Osteocyte (in vitro differentiated cells): ENCODE measurements at regions not wholly inside any gene's neighbourhood (a gene's known extent, or its start where the extent isn't known, plus 50 kb on each side); places are given as distances from the start of the nearest gene placed in this dataset.

ENCODE experiments used
- DNase-seq: peaks from one replicate; pipeline ENCODE4 v3.0.0; 2021; ENCODE audit warnings: mixed read lengths; ENCODE audit not compliant: unreplicated experiment; ENCODE audit errors: extremely low spot score
- H3K27ac Mint-ChIP-seq: one replicate; pipeline ENCODE4 v1.8.0; 2021; ENCODE audit warnings: mild to moderate bottlenecking, mixed read lengths; ENCODE audit not compliant: unreplicated experiment
- H3K27me3 Mint-ChIP-seq: one replicate; pipeline ENCODE4 v1.8.0; 2021; ENCODE audit warnings: mixed read lengths; ENCODE audit not compliant: unreplicated experiment
- H3K36me3 Mint-ChIP-seq: one replicate; pipeline ENCODE4 v1.8.0; 2021; ENCODE audit warnings: mixed read lengths; ENCODE audit not compliant: unreplicated experiment
- H3K4me1 Mint-ChIP-seq: one replicate; pipeline ENCODE4 v1.8.0; 2021; ENCODE audit warnings: mixed read lengths; ENCODE audit not compliant: unreplicated experiment
- H3K4me3 Mint-ChIP-seq: one replicate; pipeline ENCODE4 v1.8.0; 2021; ENCODE audit warnings: mild to moderate bottlenecking, moderate library complexity, mixed read lengths; ENCODE audit not compliant: unreplicated experiment
- H3K9me3 Mint-ChIP-seq: one replicate; pipeline ENCODE4 v1.8.0; 2021; ENCODE audit warnings: mixed read lengths; ENCODE audit not compliant: unreplicated experiment
- TF ChIP-seq, protein P1 (sequence below): fragments of 200-600 bp; sonication (generic); IDR thresholded peaks from 2 replicates; pipeline ENCODE4 v1.5.0; 2021; ENCODE audit warnings: antibody characterized with exemption, mild to moderate bottlenecking, moderate library complexity

DNA sequence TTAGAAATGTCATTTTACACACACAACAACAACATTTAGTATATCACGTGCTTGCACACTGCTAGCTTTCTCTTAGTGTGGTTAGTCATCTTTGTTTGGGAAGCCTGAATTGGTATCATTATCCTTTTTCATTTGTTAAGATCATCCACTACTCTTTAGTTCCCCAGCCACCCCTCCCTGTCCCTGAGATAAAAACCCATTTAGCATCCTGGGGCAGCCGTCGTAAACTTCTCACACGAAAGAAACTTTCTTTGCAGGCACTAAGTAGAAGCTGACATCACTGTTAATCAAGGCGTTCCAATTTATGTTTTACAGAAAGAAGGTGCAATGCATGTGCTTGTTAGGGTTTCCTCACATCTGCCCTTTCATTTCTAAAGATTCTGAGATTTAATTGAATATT lies 475.1 kb upstream of the FZD8 start:
- Mint-ChIP-seq H3K27ac (no peak overlapping the region), H3K27me3 (no peaks in the 10 kb centered on the region), H3K9me3 (no peaks in the 10 kb centered on the region), H3K36me3 (no peaks in the 10 kb centered on the region), H3K4me1 (peaks cover 10% of the 10 kb centered on the region), H3K4me3 (no peak overlapping the region)
- TF ChIP-seq, protein P1, sequence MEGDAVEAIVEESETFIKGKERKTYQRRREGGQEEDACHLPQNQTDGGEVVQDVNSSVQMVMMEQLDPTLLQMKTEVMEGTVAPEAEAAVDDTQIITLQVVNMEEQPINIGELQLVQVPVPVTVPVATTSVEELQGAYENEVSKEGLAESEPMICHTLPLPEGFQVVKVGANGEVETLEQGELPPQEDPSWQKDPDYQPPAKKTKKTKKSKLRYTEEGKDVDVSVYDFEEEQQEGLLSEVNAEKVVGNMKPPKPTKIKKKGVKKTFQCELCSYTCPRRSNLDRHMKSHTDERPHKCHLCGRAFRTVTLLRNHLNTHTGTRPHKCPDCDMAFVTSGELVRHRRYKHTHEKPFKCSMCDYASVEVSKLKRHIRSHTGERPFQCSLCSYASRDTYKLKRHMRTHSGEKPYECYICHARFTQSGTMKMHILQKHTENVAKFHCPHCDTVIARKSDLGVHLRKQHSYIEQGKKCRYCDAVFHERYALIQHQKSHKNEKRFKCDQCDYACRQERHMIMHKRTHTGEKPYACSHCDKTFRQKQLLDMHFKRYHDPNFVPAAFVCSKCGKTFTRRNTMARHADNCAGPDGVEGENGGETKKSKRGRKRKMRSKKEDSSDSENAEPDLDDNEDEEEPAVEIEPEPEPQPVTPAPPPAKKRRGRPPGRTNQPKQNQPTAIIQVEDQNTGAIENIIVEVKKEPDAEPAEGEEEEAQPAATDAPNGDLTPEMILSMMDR = no peak
- no peak for DNase-seq

DNA sequence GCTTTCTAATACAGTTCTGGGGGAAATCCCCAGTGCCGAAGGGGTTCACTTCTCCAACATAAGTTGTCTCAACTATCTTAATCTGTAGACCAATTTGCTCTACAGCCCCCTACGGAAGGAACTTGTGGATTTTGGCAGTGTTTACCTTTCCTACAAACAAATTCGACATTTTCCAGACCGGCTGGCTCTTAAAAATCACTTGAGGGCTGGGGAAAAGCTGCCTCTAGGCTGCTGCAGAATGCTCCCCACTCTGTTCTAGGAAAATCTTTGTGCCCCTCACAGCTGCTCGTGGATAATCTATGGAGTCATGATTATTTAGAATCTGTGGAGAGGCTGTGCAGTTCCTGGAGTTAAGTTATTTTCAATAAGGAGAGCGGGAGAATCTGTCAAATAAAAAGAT lies 474.6 kb upstream of the FZD8 start:
- DNase-seq = no peak
- Mint-ChIP-seq H3K27me3 (no peaks in the 10 kb centered on the region), H3K4me3 (no peak overlapping the region), H3K4me1 (peaks cover 10% of the 10 kb centered on the region), H3K27ac (no peak overlapping the region), H3K9me3 (no peaks in the 10 kb centered on the region), H3K36me3 (no peaks in the 10 kb centered on the region)
- TF ChIP-seq, protein P1 = no peak

DNA sequence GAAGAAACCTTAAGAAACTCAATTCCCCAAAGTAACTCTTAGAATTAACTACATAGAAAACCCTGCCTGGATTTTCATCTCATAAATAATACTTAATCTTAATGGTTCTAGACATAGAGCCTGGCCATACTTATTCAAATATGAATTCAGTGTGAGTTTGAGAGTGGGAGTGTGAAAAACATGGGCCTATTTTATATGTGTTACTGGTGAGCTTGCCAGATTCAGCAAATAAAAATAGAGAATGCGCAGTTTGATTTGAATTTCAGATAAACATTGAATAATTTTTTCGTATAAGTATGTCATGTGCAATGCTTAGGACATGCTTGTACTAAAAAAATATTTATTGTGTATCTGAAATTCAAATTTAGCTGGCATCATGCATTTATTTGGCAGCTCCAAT lies 473.9 kb upstream of the FZD8 start:
- Mint-ChIP-seq H3K9me3 (no peaks in the 10 kb centered on the region), H3K27ac (no peak overlapping the region), H3K36me3 (no peaks in the 10 kb centered on the region), H3K4me1 (peaks cover 10% of the 10 kb centered on the region), H3K4me3 (no peak overlapping the region), H3K27me3 (no peaks in the 10 kb centered on the region)
- no peak for DNase-seq
- TF ChIP-seq, protein P1 = no peak

DNA sequence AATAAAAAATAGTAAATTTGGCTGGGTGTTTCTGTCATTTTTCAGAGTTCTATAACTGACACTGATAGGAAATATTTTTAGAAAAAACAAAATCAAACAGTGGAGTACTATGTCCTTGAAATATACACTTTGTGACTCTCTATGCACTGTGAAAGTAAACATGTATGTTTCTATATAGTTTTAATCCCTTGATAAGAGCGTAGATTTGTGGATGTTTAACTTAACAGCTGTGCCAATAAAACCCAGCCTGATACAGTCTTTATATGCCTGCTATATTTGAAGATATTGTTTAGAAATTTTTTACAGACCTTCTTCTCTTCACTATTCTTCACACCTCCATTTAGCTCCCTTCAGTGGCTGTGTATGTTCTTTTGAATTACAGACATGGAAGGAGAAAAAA lies 473.3 kb upstream of the FZD8 start:
- Mint-ChIP-seq H3K4me3 (no peak overlapping the region), H3K27ac (no peak overlapping the region), H3K27me3 (no peaks in the 10 kb centered on the region), H3K4me1 (peaks cover 10% of the 10 kb centered on the region), H3K9me3 (no peaks in the 10 kb centered on the region), H3K36me3 (no peaks in the 10 kb centered on the region)
- no peak for DNase-seq
- TF ChIP-seq, protein P1 = no peak

DNA sequence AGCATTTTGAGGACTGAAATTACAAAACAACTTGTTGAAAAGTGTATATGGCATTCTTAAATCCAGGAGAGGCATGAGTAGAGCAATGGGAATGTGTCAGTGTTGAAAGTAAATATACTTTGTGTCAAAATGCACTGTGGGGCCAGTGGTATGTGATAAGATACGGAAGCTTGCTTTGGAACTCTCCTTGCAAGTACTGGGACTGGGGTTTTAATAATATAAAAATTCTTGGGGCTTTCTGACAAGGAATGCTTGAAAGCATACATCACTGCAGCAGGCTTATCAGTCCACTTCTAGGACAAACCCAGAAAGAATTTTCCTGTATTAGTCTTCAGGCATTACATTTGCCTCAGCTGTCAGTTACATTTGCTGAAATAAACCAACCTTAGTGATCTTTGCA lies 472.8 kb upstream of the FZD8 start:
- no peaks in the 10 kb centered on the region for H3K9me3 Mint-ChIP-seq
- no peak for DNase-seq
- no peaks in the 10 kb centered on the region for H3K27me3 Mint-ChIP-seq
- no peak overlapping the region for H3K4me3 Mint-ChIP-seq
- H3K27ac Mint-ChIP-seq = no peak overlapping the region
- H3K4me1 Mint-ChIP-seq = peaks cover 10% of the 10 kb centered on the region
- TF ChIP-seq, protein P1 = no peak
- H3K36me3 Mint-ChIP-seq = no peaks in the 10 kb centered on the region
